AG04449 (cell line): ENCODE measurements at regions not wholly inside any gene's neighbourhood (a gene's known extent, or its start where the extent isn't known, plus 50 kb on each side); places are given as distances from the start of the nearest gene placed in this dataset.

ENCODE experiments used
- CTCF ChIA-PET: fragments of 350-600 bp; formaldehyde crosslinking; extraction: SDS; loops from one replicate; lab custom pipeline; 2021; ENCODE audit warnings: antibody characterized with exemption; lab: Yijun Ruan, JAX
- POLR2A ChIA-PET: fragments of 400-600, 350-600 bp; formaldehyde crosslinking; extraction: SDS; loops from one replicate; lab custom pipeline; 2020; ENCODE audit warnings: antibody characterized with exemption, inconsistent platforms; lab: Yijun Ruan, JAX
- DNase-seq: peaks from one replicate; pipeline ENCODE4 v3.0.0-alpha.2; 2010; ENCODE audit warnings: low read depth, low spot score
- H3K4me3 ChIP-seq: 2 replicates; pipeline ENCODE4 v1.5.1; 2011; ENCODE audit warnings: low read depth, mild to moderate bottlenecking, control low read depth, low read length
- CTCF ChIP-seq: IDR thresholded peaks from one replicate; pipeline ENCODE4 v1.5.1; 2011; ENCODE audit warnings: mild to moderate bottlenecking, moderate library complexity, low read length, control low read depth, inconsistent platforms; ENCODE audit not compliant: insufficient read depth; ENCODE audit errors: missing control alignments

- ChIA-PET CTCF (no interaction called here), POLR2A (no interaction called here)
- TF ChIP-seq CTCF = no peak
Observed at GRCh38 chr11:116658876-116659535, 113.8 kb downstream of the BUD13 start.

GRCh38 chr11:116657842-116658825 is 114.7 kb downstream of the BUD13 start:
- DNase-seq = no peak
- CTCF ChIA-PET = interaction anchor here (0.6 kb wide), 1 partner anchor 135 kb away, joined by 3 read pairs; no protein-coding TSS in a partner anchor
- no peak for TF ChIP-seq CTCF
- POLR2A ChIA-PET = no interaction called here
- no peak overlapping the region for H3K4me3 ChIP-seq

More at GRCh38 chr11:116658876-116659535, 113.8 kb downstream of the BUD13 start:
- no peak overlapping the region for H3K4me3 ChIP-seq
- DNase-seq = no peak

GRCh38 chr11:116656011-116656410 is 116.8 kb downstream of the BUD13 start:
- TF ChIP-seq CTCF = no peak
- no peak overlapping the region for H3K4me3 ChIP-seq
- CTCF ChIA-PET = no interaction called here
- POLR2A ChIA-PET = no interaction called here
- DNase-seq = no peak

- H3K4me3 ChIP-seq = no peak overlapping the region
- ChIA-PET POLR2A (no interaction called here), CTCF (no interaction called here)
- no peak for TF ChIP-seq CTCF
- no peak for DNase-seq
Observed at GRCh38 chr11:116654526-116654925, 118.3 kb downstream of the BUD13 start.

- POLR2A ChIA-PET = no interaction called here
- no peak for TF ChIP-seq CTCF
Observed at GRCh38 chr11:116653206-116653605, 119.6 kb downstream of the BUD13 start.

GRCh38 chr11:116651737-116652237 is 121.0 kb downstream of the BUD13 start:
- POLR2A ChIA-PET = no interaction called here
- CTCF ChIA-PET = interaction anchor here (1.0 kb wide), 1 partner anchor 10 kb away, joined by 4 read pairs; no protein-coding TSS in a partner anchor
- DNase-seq = no peak
- no peak for TF ChIP-seq CTCF
- no peak overlapping the region for H3K4me3 ChIP-seq

More at GRCh38 chr11:116653206-116653605, 119.6 kb downstream of the BUD13 start:
- no peak overlapping the region for H3K4me3 ChIP-seq
- CTCF ChIA-PET = interaction anchor here (0.8 kb wide), 1 partner anchor 38 kb away, joined by 3 read pairs; no protein-coding TSS in a partner anchor
- DNase-seq = no peak
